Limb (tissue), 2 donors: ENCODE measurements at regions not wholly inside any gene's neighbourhood (a gene's known extent, or its start where the extent isn't known, plus 50 kb on each side); places are given as distances from the start of the nearest gene placed in this dataset.
"Not testable (repeated sequence)": the region's sequence is repeated elsewhere in the genome, so short reads cannot be mapped to it uniquely, and the experiment has no call there.

Experiments
- DNase-seq, 2 donors: peaks; one replicate each; pipeline ENCODE4 v3.0.0-alpha.2; 2016; ENCODE audit errors: extremely low spot score in 2 of 2

GRCh38 chr16:79898703-79899102, 298.2 kb upstream of the MAF start:
- no peak for DNase-seq

DNA sequence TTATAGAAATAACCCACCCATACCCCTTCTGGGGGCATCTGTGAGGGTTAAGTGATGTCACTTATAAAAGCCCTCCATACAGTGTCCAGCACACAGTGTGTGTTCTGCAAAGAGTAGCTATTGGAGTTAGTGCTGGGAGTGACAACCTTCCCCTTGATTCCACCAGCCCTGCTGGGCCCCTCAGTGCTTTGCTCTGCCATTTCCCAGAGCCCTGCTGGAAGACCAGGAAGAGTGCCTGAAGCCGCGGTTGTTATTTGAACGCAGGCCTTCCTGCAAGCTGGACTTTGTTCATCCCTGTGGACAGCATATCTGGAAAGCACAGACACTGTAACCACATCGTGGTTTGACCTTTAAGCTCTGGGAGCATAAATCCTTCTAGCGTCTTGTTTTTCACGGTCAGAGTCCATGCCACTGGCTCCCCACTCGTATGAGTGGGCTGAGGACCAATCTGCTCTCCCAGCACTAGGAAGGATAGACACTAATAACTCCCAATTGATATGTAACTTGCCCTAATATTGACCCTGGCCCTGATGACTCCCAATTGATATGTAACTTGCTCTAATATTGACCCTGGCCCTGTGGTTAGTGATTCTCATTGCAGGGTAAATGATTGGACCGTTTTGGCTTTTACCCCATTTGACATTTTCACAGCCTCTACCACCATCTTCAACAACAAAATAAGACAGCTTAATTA, 297.1 kb upstream of the MAF start:
- no peak for DNase-seq

GRCh38 chr16:79897104-79897452, 296.5 kb upstream of the MAF start:
- no peak for DNase-seq

DNA sequence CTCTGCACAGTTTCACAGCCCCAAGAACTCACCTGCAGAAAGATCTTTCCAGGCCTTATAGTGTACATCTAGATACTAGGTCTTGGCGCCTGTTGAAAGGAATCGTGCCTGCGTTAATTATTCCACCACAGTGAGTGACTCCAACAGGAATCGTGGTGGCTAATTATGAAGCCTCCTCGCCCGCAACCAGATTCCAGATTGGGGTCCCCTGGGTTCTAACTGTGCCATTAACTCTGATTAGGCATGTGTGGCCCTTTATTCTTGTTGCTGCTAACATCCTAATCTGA, 295.3 kb upstream of the MAF start:
- DNase-seq, result no peak

DNA sequence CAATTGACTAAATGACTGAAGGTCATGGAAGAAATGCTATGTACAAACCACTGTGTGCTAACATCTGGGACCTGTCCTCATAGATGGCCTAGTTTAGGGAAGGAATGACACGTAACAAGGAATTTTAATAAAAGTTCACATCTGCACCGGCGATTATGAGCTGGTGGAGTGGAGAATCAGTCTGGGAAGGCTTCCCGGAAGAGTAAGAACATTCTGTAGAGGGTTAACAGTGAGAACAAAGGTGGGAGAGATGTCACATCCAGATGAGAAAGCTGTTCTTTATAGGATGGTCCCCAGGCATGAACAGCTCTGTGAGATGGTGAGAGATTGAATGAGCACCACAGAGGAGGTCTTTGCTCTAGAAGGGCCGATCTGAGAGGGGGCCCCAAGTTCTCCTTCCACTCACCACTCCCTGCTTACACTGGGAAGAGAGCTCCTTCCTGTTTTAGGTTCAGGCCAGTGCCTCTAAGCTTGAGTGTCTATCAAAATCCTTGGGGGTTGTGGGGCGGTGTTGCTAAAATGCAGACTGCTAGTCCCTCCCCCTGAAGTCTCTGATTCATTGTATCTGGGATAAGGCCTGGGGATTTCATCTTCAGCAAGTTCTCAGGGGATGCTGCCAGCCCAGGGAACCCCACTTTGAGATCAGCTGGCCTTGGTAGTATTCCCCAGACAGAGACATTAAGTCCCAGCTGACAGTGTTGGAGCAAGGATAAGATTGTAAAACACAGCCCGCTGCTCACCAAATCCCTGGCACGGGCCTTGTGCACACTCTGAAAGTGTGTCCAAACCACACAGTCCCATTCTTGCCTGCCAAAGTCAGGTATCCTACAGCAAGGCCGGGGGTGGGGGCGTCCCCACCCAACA, 294.7 kb upstream of the MAF start:
- no peak for DNase-seq

DNA sequence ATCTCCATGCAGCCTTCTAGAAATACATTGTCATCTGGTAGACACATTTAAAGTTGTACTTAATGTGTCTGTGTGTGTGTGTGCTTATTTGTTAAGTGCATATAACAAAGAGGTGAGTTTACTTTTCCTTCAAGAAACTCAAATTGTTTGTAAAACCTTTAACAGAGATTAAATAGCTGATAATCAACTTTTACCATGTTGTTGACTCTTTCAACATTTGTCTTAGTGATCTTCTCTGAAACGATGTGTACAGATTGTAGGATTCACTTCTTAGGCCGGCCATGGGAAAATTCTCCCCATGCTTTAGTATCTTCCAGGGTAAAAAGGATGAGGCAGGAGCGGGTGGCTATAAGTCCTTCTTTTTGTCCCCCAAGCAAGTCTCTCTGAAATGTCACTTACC, 292.9 kb upstream of the MAF start:
- DNase-seq, result no peak

DNA sequence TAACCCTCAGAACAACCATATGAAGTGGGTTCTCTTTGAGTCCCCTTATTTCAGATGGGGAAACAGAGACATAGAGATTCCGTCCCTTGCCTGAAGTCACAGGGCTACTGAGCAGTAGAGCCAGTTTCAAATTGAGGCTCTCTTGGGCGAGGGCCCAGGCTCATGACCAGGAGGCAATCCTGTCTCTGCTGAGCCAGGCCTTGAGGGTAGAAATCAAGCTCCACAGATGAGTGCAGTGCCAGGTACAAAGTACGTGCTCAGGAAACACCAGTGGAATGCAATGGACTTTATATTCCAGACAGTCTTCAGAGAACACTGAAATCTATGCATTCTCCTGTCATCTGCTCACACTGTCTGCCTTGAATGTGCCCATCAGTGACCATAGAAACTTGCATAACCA, 291.7 kb upstream of the MAF start:
- DNase-seq, result no peak

DNA sequence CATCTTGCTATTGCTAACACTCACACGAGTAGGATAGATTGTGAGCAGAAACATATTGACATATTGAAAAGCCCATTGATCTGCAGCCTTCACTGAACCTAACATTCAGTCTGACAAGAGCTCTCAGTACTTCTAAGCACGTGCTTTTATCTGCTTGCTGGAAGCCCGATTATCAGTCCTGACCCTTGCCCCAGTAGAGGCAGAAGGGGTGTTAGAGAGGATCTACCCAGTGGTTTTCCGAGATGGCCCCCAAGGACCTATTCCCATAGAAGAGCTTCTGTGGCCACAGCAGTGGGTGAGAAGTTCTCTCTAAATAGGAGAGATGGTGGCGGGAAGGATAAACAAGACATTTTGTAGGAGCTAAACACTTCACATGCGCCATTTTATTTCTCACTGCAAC, 290.9 kb upstream of the MAF start:
- no peak for DNase-seq

DNA sequence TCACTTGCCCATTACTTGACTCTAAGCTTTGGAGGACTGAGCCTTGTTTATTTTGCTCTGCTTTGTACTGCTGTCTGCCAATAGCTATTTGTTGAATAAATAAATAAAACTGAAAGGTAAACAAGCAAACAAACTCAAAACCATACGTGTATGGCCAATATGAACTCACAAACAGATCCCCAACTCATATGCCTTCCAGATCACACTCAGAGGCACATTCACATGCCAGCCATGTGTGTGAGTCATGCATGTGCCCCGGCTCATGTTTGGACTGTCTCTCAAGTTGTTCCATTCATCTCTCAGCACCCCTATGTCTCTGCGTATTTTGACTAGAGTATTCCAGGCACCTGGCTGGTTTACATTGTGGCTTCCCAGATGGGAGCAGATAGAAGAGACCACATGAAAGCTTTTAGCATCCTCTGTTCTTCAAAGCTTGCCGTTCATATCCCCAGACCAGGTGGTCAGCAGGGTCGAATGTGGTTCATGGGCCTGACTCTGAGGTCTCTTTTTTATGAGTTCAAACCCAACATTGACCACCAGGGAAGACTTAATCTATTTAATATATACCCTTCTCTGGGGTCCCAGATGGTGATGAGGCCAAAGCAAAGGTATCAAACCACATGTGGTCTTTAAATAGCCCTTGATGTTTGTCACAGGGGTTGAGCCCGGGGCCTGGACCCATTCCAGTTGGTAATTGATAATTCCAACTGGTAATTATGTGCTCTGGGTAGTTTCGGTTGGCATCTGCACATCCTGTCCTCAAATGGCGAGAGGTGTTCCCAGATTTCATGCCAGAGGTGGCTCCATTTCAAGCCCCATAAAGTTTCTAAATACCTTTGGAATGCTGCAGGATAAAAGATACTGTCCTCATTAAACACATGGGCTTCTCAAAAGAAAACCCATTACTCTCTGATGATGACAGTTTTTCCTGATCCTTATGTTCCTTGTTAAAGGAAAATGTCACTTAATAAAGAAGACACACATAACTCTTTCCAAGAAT, 287.3 kb upstream of the MAF start:
- no peak for DNase-seq

DNA sequence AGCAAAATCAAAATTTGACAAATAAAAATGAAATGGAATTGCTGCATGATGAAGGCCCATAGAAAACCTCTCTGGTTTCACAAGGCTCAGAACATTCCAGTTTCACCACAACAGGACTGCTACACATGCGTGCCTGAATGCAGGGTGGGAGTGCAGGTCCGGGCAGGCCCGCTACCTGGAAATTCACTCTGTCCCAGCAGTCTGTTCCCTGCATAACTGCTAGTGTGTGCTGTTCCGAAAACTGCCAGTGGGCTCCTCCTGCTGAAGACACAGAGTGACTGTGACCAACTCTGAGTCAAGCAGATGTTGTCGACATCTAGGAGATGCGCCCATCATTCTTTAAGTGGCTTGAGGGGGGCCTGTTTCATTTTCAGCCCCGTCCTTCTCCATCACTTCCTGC, 284.8 kb upstream of the MAF start:
- no peak for DNase-seq

DNA sequence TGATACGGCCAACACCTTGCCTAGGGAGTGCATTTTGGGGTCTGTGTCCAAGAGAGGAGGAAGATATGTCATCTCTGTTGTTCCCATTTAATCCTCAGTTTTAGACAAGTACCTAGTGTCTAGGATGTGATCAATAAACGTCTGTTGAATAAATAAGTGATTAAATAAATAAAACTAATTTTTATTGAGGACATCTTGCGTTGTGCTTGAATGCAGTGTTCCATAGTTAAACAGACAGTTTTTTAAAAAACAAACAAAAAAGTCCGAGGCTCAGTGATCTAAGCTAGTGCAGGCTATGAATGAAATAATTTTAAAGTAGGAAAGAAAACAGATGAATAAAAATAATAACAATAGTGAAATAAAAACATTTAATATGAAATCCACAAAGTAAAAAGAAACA, 283.0 kb upstream of the MAF start:
- DNase-seq, result no peak

DNA sequence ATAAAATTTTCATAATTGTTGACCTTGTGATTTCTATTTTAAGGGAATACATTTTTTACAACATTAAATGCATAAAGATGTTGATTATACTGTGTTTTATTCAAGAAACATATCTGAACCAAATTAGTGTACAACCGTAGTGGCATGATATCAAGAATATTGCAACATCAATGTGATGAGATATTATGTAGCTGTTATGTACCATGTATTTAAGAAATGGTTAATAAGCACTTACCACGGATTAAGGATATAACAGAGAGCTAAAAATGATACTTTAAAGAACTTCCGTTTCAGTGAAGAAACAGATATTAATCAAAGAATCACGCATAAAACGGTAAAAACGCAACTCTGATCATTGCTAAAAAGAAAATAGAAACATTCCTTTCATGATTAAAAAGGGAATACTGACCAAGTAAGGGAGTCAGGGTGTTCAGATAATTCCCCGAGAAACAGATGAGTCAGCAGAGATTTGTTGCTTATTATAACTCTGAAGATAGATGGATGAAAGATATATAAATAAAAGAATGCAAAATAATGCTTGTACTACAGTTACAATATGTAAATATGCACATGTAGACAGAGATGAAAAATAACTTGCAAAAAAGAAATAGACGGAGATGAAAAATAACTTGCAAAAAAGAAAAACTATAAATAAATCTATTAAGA, 281.9 kb upstream of the MAF start:
- DNase-seq, result no peak

- DNase-seq, result not testable (repeated sequence)
These were observed 280.6 kb upstream of the MAF start for GRCh38 chr16:79881107-79881506.

- DNase-seq, result no peak
These were observed 275.8 kb upstream of the MAF start for GRCh38 chr16:79876332-79876730.

DNA sequence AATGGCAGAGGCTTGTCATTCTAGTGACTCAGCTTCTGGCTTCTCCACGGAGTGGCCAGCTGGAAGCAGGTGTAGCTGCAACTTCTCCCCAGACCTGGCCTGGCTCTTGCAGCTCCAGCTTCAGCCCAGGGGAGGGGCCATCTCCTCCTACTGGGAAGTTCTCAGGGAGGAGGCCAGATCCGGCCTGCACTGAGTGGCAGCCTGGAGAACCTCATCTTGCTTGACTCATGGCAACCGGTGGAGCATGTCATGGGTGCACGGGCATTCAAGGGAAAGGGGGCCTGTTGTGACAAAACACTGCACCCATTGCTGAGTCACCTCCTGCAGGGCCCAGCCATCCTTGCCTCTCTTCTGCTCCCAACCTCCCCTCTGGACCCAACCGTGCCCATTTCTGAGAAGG, 273.9 kb upstream of the MAF start:
- DNase-seq, result no peak

- DNase-seq, result no peak
These were observed 273.3 kb upstream of the MAF start for GRCh38 chr16:79873825-79874224.

DNA sequence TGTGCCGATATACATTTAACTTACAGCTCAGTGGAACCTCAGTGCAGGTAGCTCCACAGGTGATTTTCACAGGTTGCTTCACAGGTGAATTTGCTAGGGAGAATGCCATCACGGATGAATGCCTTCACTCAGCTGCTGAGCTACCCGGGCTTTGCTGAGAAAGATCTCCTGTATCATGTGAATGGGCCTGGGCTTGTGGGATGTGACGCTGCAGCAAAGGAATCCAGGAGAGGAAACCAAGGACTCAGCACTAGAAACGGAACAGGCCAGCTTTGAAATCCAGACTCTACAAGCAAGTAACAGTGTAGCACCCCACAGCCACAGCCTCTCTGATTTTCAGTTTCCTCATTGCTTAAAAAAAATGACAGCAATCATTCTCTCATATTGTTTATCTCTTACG, 271.4 kb upstream of the MAF start:
- DNase-seq, result no peak

DNA sequence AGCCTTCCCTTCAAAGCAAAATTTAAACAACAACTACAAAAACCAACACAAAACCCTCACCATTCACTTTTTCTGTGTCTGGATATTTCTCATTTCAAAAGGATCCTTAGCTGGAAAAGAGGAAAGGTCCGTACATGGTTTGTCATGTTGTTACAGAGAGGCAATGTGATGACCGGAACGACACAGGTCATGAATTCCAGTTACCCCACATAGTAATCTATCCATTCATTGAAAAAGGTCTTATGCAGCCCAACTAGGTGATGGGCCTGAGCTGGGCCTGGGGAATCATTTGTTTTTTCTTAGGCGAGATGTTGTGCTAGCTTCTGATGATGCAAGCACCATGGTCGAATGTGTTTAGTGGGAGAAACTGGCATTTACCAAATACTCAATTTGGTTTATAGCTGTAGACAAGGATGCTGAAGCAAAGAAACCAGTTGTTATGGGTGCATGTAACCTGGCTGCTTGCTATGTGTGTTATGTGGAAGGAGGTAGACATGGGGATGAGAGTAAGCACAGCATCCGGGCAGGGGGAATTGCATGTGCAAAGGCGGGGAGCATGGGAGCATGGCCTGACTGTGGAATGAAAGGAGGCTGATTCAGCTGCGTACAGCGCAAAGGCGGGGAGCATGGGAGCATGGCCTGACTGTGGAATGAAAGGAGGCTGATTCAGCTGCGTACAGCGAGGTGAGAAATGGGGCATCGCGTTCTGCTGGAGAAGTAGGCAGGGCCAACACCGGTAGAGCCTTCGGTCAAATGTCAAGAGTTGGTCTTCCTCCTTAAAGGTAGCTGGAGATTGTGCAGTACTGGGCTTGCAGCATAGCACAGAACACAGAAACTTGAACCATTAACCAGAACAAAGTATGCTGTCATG, 269.7 kb upstream of the MAF start:
- no peak for DNase-seq

DNA sequence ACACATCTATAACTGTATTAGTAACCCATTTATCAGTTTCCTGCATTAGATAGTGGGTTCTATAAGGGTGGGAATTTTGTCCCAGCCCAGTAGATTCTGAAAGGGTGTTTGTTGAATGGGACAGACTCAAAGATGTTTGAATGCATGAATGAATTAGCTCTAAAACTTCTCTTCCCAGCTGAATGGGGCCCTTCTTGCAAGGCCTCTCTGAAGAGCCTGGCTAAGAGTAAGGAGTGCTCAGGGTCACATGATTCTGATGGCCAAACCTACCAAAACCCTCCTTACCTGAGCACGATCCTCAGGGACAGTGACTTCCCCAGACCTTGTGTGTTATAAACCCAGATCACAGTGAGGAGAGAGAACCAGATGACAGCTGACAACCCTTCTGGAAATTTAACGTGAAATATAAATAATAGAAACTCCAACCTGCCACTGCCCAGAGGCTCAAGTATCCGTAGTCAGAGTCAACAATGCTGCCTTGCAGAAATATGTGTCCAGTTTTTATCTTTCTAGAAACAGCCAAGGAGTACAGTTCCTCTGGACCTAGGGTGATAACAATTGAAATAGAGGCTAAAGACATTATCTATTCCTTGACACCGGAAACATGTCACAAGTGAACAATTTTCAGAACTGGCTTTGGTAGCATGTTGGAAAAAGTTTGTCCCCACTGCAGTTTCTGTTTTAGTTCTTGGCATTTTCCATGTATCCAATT, 268.9 kb upstream of the MAF start:
- DNase-seq, result no peak

DNA sequence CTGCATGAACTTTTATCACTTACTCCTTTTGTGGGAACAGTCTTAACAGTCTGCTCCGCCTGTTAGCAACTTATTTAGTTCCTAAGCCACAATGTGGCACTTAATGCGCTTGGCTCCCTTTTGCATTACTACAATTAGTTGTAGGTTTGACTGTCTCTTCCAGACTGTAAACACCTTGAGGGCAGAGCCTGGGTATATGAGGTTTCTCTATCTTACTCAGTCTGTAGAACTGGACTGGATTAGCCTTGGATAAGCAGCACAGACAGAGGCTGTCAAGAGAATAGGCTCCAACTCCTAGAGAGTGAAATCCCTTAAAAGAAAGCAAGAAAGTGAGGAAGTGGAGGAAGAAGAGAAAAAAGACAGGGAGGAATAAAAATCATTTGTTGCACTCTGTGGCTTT, 268.3 kb upstream of the MAF start:
- DNase-seq, result no peak
